ENCODE measurements at regions not wholly inside any gene's neighbourhood (a gene's known extent, or its start where the extent isn't known, plus 50 kb on each side); places are given as distances from the start of the nearest gene placed in this dataset.
"Not testable (repeated sequence)": the region's sequence is repeated elsewhere in the genome, so short reads cannot be mapped to it uniquely, and the experiment has no call there.

DNA sequence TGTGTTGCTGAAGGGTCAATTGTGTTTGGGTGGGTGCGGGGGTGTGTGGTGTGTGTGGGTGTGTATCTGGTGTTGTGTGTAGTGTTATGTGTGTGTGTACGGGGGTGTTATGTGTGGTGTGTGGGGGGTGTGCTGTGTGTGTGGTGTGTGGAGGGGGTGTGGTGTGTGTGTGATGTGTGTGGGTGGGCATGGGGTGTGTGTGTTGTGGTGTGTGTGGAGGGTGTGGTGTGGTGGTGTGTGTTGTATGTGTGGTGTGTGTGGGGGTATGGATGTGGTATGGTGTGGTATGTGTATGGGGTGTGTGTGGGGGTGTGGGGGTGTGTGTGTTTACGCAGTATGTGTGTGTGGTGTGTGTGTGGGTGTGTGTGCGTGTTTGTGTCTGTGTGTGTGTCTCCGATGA, 110.8 kb downstream of the ZNF22 start:
- no peaks in the 10 kb centered on the region for H3K27me3 ChIP-seq (ENCODE audit: control insufficient read depth, insufficient read depth, low read length)
- no peak for TF ChIP-seq EZH2 (IDR thresholded peaks at IDR 0.05; ENCODE audit: low read length, missing control alignments)
- TF ChIP-seq, protein P1, sequence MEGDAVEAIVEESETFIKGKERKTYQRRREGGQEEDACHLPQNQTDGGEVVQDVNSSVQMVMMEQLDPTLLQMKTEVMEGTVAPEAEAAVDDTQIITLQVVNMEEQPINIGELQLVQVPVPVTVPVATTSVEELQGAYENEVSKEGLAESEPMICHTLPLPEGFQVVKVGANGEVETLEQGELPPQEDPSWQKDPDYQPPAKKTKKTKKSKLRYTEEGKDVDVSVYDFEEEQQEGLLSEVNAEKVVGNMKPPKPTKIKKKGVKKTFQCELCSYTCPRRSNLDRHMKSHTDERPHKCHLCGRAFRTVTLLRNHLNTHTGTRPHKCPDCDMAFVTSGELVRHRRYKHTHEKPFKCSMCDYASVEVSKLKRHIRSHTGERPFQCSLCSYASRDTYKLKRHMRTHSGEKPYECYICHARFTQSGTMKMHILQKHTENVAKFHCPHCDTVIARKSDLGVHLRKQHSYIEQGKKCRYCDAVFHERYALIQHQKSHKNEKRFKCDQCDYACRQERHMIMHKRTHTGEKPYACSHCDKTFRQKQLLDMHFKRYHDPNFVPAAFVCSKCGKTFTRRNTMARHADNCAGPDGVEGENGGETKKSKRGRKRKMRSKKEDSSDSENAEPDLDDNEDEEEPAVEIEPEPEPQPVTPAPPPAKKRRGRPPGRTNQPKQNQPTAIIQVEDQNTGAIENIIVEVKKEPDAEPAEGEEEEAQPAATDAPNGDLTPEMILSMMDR (conservative IDR thresholded peaks at IDR 0.05 in 1 of 2, IDR thresholded peaks at IDR 0.05 in 1 of 2; ENCODE audit: low read depth in 1 of 2, low read length in 2 of 2): no peak
- no peak overlapping the region for H3K4me2 ChIP-seq (ENCODE audit: extremely low read depth, insufficient read depth, low read length)
- H2AFZ ChIP-seq (ENCODE audit: low read length): no peak overlapping the region
- H3K79me2 ChIP-seq (ENCODE audit: control insufficient read depth, insufficient read depth, low read length): no peaks in the 10 kb centered on the region
- no peaks in the 10 kb centered on the region for H3K36me3 ChIP-seq (ENCODE audit: control insufficient read depth, insufficient read depth, low read length)
- H3K27ac ChIP-seq (ENCODE audit: insufficient read depth, low read length): no peak overlapping the region
- no peak overlapping the region for H3K4me3 ChIP-seq (replicated peaks in 1 of 4; ENCODE audit: control extremely low read depth in 1 of 4, insufficient read depth in 1 of 4, low read depth in 3 of 4, low read length in 4 of 4)
- no peaks in the 10 kb centered on the region for H3K4me1 ChIP-seq (ENCODE audit: control insufficient read depth, extremely low read depth, insufficient read depth, low read length)
- no peak overlapping the region for H3K9ac ChIP-seq (ENCODE audit: insufficient read depth, low read length)
- DNase-seq (ENCODE audit: low read depth in 2 of 2): no peak
- H4K20me1 ChIP-seq (ENCODE audit: control insufficient read depth, extremely low read depth, insufficient read depth, low read length): no peaks in the 10 kb centered on the region
- no peaks in the 10 kb centered on the region for H3K9me3 ChIP-seq (ENCODE audit: control insufficient read depth, insufficient read depth, low read depth, low read length)

DNA sequence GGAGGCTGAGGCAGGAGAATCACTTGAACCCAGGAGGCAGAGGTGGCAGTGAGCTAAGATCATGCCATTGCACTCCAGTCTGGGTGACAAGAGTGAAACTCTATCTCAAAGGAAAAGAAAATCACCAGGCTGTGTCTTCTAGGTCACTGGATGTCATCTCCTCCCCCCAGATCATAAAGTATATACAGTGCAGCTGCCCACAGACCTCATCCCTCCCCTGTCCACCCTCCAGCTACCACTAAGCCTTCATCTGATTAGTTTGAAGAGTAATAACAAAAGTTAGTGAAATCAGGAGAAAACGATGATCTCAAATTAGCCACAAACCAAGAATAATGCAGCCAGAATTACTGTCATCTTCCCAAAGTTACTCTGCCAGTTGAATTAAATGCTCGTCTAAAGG, 117.2 kb downstream of the ZNF22 start:
- H3K27me3 ChIP-seq (ENCODE audit: control insufficient read depth, insufficient read depth, low read length); H3K9me3 ChIP-seq (ENCODE audit: control insufficient read depth, insufficient read depth, low read depth, low read length); H3K36me3 ChIP-seq (ENCODE audit: control insufficient read depth, insufficient read depth, low read length); H4K20me1 ChIP-seq (ENCODE audit: control insufficient read depth, extremely low read depth, insufficient read depth, low read length); H3K4me3 ChIP-seq (replicated peaks in 1 of 4; ENCODE audit: control extremely low read depth in 1 of 4, insufficient read depth in 1 of 4, low read depth in 3 of 4, low read length in 4 of 4); H3K4me1 ChIP-seq (ENCODE audit: control insufficient read depth, extremely low read depth, insufficient read depth, low read length); DNase-seq (ENCODE audit: low read depth in 2 of 2); H3K79me2 ChIP-seq (ENCODE audit: control insufficient read depth, insufficient read depth, low read length); H3K4me2 ChIP-seq (ENCODE audit: extremely low read depth, insufficient read depth, low read length); H2AFZ ChIP-seq (ENCODE audit: low read length); H3K9ac ChIP-seq (ENCODE audit: insufficient read depth, low read length); H3K27ac ChIP-seq (ENCODE audit: insufficient read depth, low read length): not testable (repeated sequence)

DNA sequence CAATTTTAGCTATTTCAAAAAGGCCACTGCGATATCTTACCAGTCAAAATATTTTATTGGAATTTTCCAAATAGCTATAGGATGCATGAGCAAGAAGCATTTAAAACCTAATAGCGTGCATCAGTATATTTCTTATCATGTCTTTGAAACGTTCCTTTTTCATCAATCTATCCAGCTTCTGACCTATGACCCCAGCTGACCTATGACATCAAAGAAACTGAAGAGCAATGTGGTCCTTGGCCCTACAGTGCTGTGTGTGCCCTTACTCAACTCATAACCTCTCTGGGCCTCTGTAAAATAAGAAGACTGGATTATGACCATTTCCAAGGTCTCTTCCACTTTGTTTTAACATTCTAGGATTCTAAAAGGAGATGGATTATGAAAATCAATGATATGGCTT, 118.2 kb downstream of the ZNF22 start:
- H3K27me3 ChIP-seq (ENCODE audit: control insufficient read depth, insufficient read depth, low read length): peaks cover 3% of the 10 kb centered on the region
- H3K9me3 ChIP-seq (ENCODE audit: control insufficient read depth, insufficient read depth, low read depth, low read length): no peaks in the 10 kb centered on the region
- no peak overlapping the region for H2AFZ ChIP-seq (ENCODE audit: low read length)
- H3K36me3 ChIP-seq (ENCODE audit: control insufficient read depth, insufficient read depth, low read length): no peaks in the 10 kb centered on the region
- no peak overlapping the region for H3K4me2 ChIP-seq (ENCODE audit: extremely low read depth, insufficient read depth, low read length)
- H3K4me1 ChIP-seq (ENCODE audit: control insufficient read depth, extremely low read depth, insufficient read depth, low read length): no peaks in the 10 kb centered on the region
- H3K9ac ChIP-seq (ENCODE audit: insufficient read depth, low read length): no peak overlapping the region
- no peak overlapping the region for H3K27ac ChIP-seq (ENCODE audit: insufficient read depth, low read length)
- TF ChIP-seq, protein P1 (conservative IDR thresholded peaks at IDR 0.05 in 1 of 2, IDR thresholded peaks at IDR 0.05 in 1 of 2; ENCODE audit: low read depth in 1 of 2, low read length in 2 of 2): no peak
- TF ChIP-seq EZH2 (IDR thresholded peaks at IDR 0.05; ENCODE audit: low read length, missing control alignments): no peak
- DNase-seq (ENCODE audit: low read depth in 2 of 2): no peak
- H3K79me2 ChIP-seq (ENCODE audit: control insufficient read depth, insufficient read depth, low read length): no peaks in the 10 kb centered on the region
- H4K20me1 ChIP-seq (ENCODE audit: control insufficient read depth, extremely low read depth, insufficient read depth, low read length): no peaks in the 10 kb centered on the region
- H3K4me3 ChIP-seq (replicated peaks in 1 of 4; ENCODE audit: control extremely low read depth in 1 of 4, insufficient read depth in 1 of 4, low read depth in 3 of 4, low read length in 4 of 4): no peak overlapping the region

- not testable (repeated sequence) for H3K9ac ChIP-seq (ENCODE audit: insufficient read depth, low read length); H3K4me1 ChIP-seq (ENCODE audit: control insufficient read depth, extremely low read depth, insufficient read depth, low read length); H3K4me3 ChIP-seq (replicated peaks in 1 of 4; ENCODE audit: control extremely low read depth in 1 of 4, insufficient read depth in 1 of 4, low read depth in 3 of 4, low read length in 4 of 4); H3K9me3 ChIP-seq (ENCODE audit: control insufficient read depth, insufficient read depth, low read depth, low read length); H3K27me3 ChIP-seq (ENCODE audit: control insufficient read depth, insufficient read depth, low read length); H3K79me2 ChIP-seq (ENCODE audit: control insufficient read depth, insufficient read depth, low read length); H3K27ac ChIP-seq (ENCODE audit: insufficient read depth, low read length); DNase-seq (ENCODE audit: low read depth in 2 of 2); H3K36me3 ChIP-seq (ENCODE audit: control insufficient read depth, insufficient read depth, low read length); H3K4me2 ChIP-seq (ENCODE audit: extremely low read depth, insufficient read depth, low read length); H2AFZ ChIP-seq (ENCODE audit: low read length); H4K20me1 ChIP-seq (ENCODE audit: control insufficient read depth, extremely low read depth, insufficient read depth, low read length)
Observed at GRCh38 chr10:45122180-45122860, 121.6 kb downstream of the ZNF22 start.

Data from fibroblast of lung (primary cell).